Peyer's patch (tissue), 4 donors: ENCODE measurements at regions not wholly inside any gene's neighbourhood (a gene's known extent, or its start where the extent isn't known, plus 50 kb on each side); places are given as distances from the start of the nearest gene placed in this dataset.

Source experiments
- DNase-seq, 3 donors: peaks; one replicate each; pipeline ENCODE4 v3.0.0-alpha.2; 2017 to 2019
- H3K27ac ChIP-seq, 4 donors: fragments of 200-600 bp; sonication (generic); one replicate each; pipeline ENCODE4 v1.5.1; 2016 to 2019
- H3K27me3 ChIP-seq, 2 donors: fragments of 200-600 bp; sonication (generic); one replicate each; pipeline ENCODE4 v1.5.1; 2019
- H3K36me3 ChIP-seq, 3 donors: fragments of 200-600 bp; sonication (generic); one replicate each; pipeline ENCODE4 v1.5.1; 2016 to 2019
- H3K4me1 ChIP-seq, 4 donors: fragments of 200-600 bp; sonication (generic); one replicate each; pipeline ENCODE4 v1.5.1; 2016 to 2019
- H3K4me3 ChIP-seq, 4 donors: fragments of 200-600 bp; sonication (generic); 1 replicate in 3 of 4; 2 replicates in 1 of 4; pipeline ENCODE4 v1.5.1; 2016 to 2019; ENCODE audit warnings: mild to moderate bottlenecking in 1 of 4
- H3K9me3 ChIP-seq, 4 donors: fragments of 200-600 bp; sonication (generic); one replicate each; pipeline ENCODE4 v1.5.1; 2016 to 2019; ENCODE audit warnings: mild to moderate bottlenecking in 1 of 4
- POLR2A ChIP-seq, 2 donors: fragments of 450-650 bp; IDR thresholded peaks; one replicate each; pipeline ENCODE4 v1.5.1; 2017; ENCODE audit warnings: antibody characterized with exemption in 2 of 2, mild to moderate bottlenecking in 2 of 2, moderate library complexity in 2 of 2
- TF ChIP-seq, protein P1 (sequence below), 6 experiments: fragments of 450-650 bp in 4 of 6; fragments of 200-600 bp in 2 of 6; sonication (generic) in 1 of 6; IDR thresholded peaks; one replicate each; pipeline ENCODE4 v1.5.1; 2017 to 2019; ENCODE audit warnings: antibody characterized with exemption in 6 of 6, mild to moderate bottlenecking in 3 of 6, moderate library complexity in 1 of 6

- TF ChIP-seq POLR2A (IDR thresholded peaks at IDR 0.05): no peak
- TF ChIP-seq, protein P1, sequence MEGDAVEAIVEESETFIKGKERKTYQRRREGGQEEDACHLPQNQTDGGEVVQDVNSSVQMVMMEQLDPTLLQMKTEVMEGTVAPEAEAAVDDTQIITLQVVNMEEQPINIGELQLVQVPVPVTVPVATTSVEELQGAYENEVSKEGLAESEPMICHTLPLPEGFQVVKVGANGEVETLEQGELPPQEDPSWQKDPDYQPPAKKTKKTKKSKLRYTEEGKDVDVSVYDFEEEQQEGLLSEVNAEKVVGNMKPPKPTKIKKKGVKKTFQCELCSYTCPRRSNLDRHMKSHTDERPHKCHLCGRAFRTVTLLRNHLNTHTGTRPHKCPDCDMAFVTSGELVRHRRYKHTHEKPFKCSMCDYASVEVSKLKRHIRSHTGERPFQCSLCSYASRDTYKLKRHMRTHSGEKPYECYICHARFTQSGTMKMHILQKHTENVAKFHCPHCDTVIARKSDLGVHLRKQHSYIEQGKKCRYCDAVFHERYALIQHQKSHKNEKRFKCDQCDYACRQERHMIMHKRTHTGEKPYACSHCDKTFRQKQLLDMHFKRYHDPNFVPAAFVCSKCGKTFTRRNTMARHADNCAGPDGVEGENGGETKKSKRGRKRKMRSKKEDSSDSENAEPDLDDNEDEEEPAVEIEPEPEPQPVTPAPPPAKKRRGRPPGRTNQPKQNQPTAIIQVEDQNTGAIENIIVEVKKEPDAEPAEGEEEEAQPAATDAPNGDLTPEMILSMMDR (IDR thresholded peaks at IDR 0.05): no peak
- no peaks in the 10 kb centered on the region for H3K9me3 ChIP-seq
- no peaks in the 10 kb centered on the region for H3K36me3 ChIP-seq
- DNase-seq: no peak
- H3K4me3 ChIP-seq: no peak overlapping the region
- no peaks in the 10 kb centered on the region for H3K4me1 ChIP-seq
- H3K27me3 ChIP-seq: no peaks in the 10 kb centered on the region
- no peak overlapping the region for H3K27ac ChIP-seq
Measured at GRCh38 chr18:25454270-25454659, 102.3 kb upstream of the ZNF521 start.

DNA sequence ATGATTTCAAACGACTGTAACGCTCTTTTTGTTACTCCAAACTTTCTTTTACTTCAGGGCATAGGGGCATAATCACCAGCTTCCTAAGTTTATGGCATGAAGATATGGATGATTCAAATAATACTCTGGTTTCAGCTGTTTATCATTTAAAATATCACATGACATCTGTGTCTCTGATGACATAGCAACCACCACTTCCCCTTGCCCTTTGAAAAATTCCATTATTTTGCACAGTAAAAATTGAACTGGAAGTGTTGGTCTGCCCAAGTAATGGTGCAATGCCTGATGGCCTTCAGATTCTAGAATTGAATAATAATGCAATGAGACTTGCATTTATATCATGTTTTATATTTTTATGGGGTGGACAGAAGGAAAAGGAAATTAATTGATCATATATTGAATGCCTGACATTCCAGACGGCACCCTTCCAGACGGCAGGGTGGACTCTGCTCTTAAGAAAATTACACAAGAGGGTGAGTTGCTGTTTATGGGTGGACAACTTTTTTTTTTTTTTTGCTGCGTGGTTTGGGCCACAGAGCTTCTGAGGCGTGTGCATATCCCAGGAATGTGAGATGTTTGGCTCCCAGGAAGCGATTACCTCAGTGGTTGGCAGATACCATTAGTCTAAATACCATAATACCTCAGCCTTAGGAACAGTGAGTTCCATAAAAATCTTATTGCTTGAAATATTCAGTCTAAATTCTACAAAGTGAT lies 101.7 kb upstream of the ZNF521 start:
- TF ChIP-seq POLR2A (IDR thresholded peaks at IDR 0.05): no peak
- TF ChIP-seq, protein P1 (IDR thresholded peaks at IDR 0.05): no peak
- H3K36me3 ChIP-seq: no peaks in the 10 kb centered on the region
- H3K27me3 ChIP-seq: no peaks in the 10 kb centered on the region
- H3K9me3 ChIP-seq: no peaks in the 10 kb centered on the region
- H3K4me1 ChIP-seq: no peaks in the 10 kb centered on the region
- H3K27ac ChIP-seq: no peak overlapping the region
- no peak overlapping the region for H3K4me3 ChIP-seq
- no peak for DNase-seq

GRCh38 chr18:25451077-25451658 lies 99.2 kb upstream of the ZNF521 start:
- Histone ChIP-seq H3K4me3 (no peak overlapping the region), H3K27me3 (no peaks in the 10 kb centered on the region), H3K27ac (no peak overlapping the region), H3K9me3 (no peaks in the 10 kb centered on the region), H3K36me3 (no peaks in the 10 kb centered on the region), H3K4me1 (no peaks in the 10 kb centered on the region)
- TF ChIP-seq POLR2A (IDR thresholded peaks at IDR 0.05): no peak
- TF ChIP-seq, protein P1 (IDR thresholded peaks at IDR 0.05): no peak
- DNase-seq: no peak

GRCh38 chr18:25449046-25449445 lies 97.1 kb upstream of the ZNF521 start:
- Histone ChIP-seq H3K9me3 (no peaks in the 10 kb centered on the region), H3K27ac (no peak overlapping the region), H3K36me3 (no peaks in the 10 kb centered on the region), H3K4me3 (no peak overlapping the region), H3K4me1 (no peaks in the 10 kb centered on the region), H3K27me3 (no peaks in the 10 kb centered on the region)
- TF ChIP-seq, protein P1 (IDR thresholded peaks at IDR 0.05): no peak
- no peak for TF ChIP-seq POLR2A (IDR thresholded peaks at IDR 0.05)
- no peak for DNase-seq

- Histone ChIP-seq H3K36me3 (no peaks in the 10 kb centered on the region), H3K27me3 (no peaks in the 10 kb centered on the region), H3K27ac (no peak overlapping the region), H3K9me3 (no peaks in the 10 kb centered on the region), H3K4me3 (no peak overlapping the region), H3K4me1 (no peaks in the 10 kb centered on the region)
- TF ChIP-seq POLR2A (IDR thresholded peaks at IDR 0.05): no peak
- TF ChIP-seq, protein P1 (IDR thresholded peaks at IDR 0.05): no peak
- no peak for DNase-seq
Measured at GRCh38 chr18:25446972-25447371, 95.0 kb upstream of the ZNF521 start.
